C4-2B (cell line): ENCODE measurements at regions not wholly inside any gene's neighbourhood (a gene's known extent, or its start where the extent isn't known, plus 50 kb on each side); places are given as distances from the start of the nearest gene placed in this dataset.

Experiments used
- CTCF ChIP-seq: fragments of 450-650 bp; conservative IDR thresholded peaks from 2 replicates; pipeline ENCODE4 v1.5.1; 2017; ENCODE audit warnings: mild to moderate bottlenecking
- ZFX ChIP-seq: fragments of 450-650 bp; IDR thresholded peaks from 2 replicates; pipeline ENCODE4 v1.6.1; 2017

- TF ChIP-seq CTCF (no peak), ZFX (no peak)
Observed at GRCh38 chr9:115240676-115241075, 122.7 kb upstream of the TNC start.
